Fibroblast of villous mesenchyme (primary cell): ENCODE measurements at regions not wholly inside any gene's neighbourhood (a gene's known extent, or its start where the extent isn't known, plus 50 kb on each side); places are given as distances from the start of the nearest gene placed in this dataset.

Source experiments
- DNase-seq: peaks from one replicate; pipeline ENCODE4 v3.0.0-alpha.2; 2010; ENCODE audit warnings: low read depth
- H3K4me3 ChIP-seq: 2 replicates; pipeline ENCODE4 v1.5.1; 2011; ENCODE audit warnings: low read depth, mild to moderate bottlenecking, low read length
- CTCF ChIP-seq: IDR thresholded peaks from 2 replicates; pipeline ENCODE4 v1.5.1; 2012; ENCODE audit warnings: low read depth, mild to moderate bottlenecking, low read length; ENCODE audit not compliant: insufficient read depth

- DNase-seq = no peak
- TF ChIP-seq CTCF = no peak
- no peak overlapping the region for H3K4me3 ChIP-seq
Observed at GRCh38 chr5:106307265-106307664, 1363.5 kb downstream of the EFNA5 start.

GRCh38 chr5:106306313-106307028, 1364.3 kb downstream of the EFNA5 start:
- H3K4me3 ChIP-seq = no peak overlapping the region
- no peak for TF ChIP-seq CTCF
- DNase-seq = no peak

GRCh38 chr5:106303911-106304310, 1366.8 kb downstream of the EFNA5 start:
- DNase-seq = peak; percentile 3
- TF ChIP-seq CTCF = no peak
- H3K4me3 ChIP-seq = no peak overlapping the region

- TF ChIP-seq CTCF = no peak
- no peak for DNase-seq
- H3K4me3 ChIP-seq = no peak overlapping the region
Observed at GRCh38 chr5:106292654-106293053, 1378.1 kb downstream of the EFNA5 start.

- TF ChIP-seq CTCF = no peak
- no peak overlapping the region for H3K4me3 ChIP-seq
- no peak for DNase-seq
Observed at GRCh38 chr5:106290841-106291240, 1379.9 kb downstream of the EFNA5 start.

- no peak for TF ChIP-seq CTCF
- DNase-seq = no peak
- no peak overlapping the region for H3K4me3 ChIP-seq
Observed at GRCh38 chr5:106288979-106289378, 1381.8 kb downstream of the EFNA5 start.
